Right lobe of liver (tissue), 6 donors: ENCODE measurements at regions not wholly inside any gene's neighbourhood (a gene's known extent, or its start where the extent isn't known, plus 50 kb on each side); places are given as distances from the start of the nearest gene placed in this dataset.

Experiments
- ATAC-seq, 4 donors: fragments of 200-7000 bp; cut with Tn5 transposase; one replicate each; pipeline ENCODE4 v1.9.1; 2020; ENCODE audit warnings: mild to moderate bottlenecking in 4 of 4, moderate library complexity in 4 of 4
- DNase-seq, 3 donors: peaks; one replicate each; pipeline ENCODE4 v3.0.0-alpha.2; 2020
- H3K27ac ChIP-seq, 3 donors: fragments of 200-600 bp; one replicate each; pipeline ENCODE4 v1.8.0; 2022
- H3K27me3 ChIP-seq, 2 donors: fragments of 200-600 bp; one replicate each; pipeline ENCODE4 v1.8.0; 2022
- H3K36me3 ChIP-seq, 4 donors: fragments of 200-600 bp; sonication (generic) in 1 of 4; one replicate each; pipeline versions ENCODE4 v1.5.1 to v1.8.0; 2017 to 2022; ENCODE audit warnings: control low read depth in 1 of 4
- H3K4me1 ChIP-seq, 4 donors: fragments of 200-600 bp; sonication (generic) in 1 of 4; one replicate each; pipeline versions ENCODE4 v1.5.1 to v1.8.0; 2017 to 2022; ENCODE audit warnings: control low read depth in 1 of 4
- H3K4me3 ChIP-seq, 3 donors: fragments of 200-600 bp; one replicate each; pipeline ENCODE4 v1.8.0; 2022
- H3K9me3 ChIP-seq, 4 donors: fragments of 200-600 bp; sonication (generic) in 1 of 4; one replicate each; pipeline versions ENCODE4 v1.5.1 to v1.8.0; 2017 to 2022; ENCODE audit warnings: control low read depth in 1 of 4
- POLR2A ChIP-seq: fragments of 450-650 bp; IDR thresholded peaks from one replicate; pipeline ENCODE4 v1.6.1; 2017; ENCODE audit warnings: antibody characterized with exemption, mild to moderate bottlenecking
- WGBS: methylation state at CpG from one replicate; pipeline ENCODE4 v1.1.6; 2018; ENCODE audit warnings: low coverage, low lambda C conversion rate; ENCODE audit not compliant: insufficient coverage; ENCODE audit errors: missing lambda C conversion rate; 5-methylcytosine and 5-hydroxymethylcytosine counted together
- intact Hi-C, 2 donors: fragments of 100-400 bp; cut with DNase I; formaldehyde crosslinking; loops; one replicate each; pipeline versions ENCODE4 v1.11.2 to v1.14.1; 2022
- TF ChIP-seq, protein P1 (sequence below), 4 donors: fragments of 200-600 bp in 3 of 4; fragments of 450-650 bp in 1 of 4; IDR thresholded peaks; one replicate each; pipeline versions ENCODE4 v1.5.1 to v1.8.0; 2016 to 2022; ENCODE audit warnings: antibody characterized with exemption in 4 of 4, mild to moderate bottlenecking in 2 of 4
- donor health status: DM: no; HTN: yes; CAD: no.
- donor health status: DM: no; HTN: no; CAD: no.
- donor health status: DM: no; HTN: no; CAD: no.
- donor health status: DM: no; HTN: yes; CAD: no.
- donor health status: DM: no; HTN: yes; CAD: no.

DNA sequence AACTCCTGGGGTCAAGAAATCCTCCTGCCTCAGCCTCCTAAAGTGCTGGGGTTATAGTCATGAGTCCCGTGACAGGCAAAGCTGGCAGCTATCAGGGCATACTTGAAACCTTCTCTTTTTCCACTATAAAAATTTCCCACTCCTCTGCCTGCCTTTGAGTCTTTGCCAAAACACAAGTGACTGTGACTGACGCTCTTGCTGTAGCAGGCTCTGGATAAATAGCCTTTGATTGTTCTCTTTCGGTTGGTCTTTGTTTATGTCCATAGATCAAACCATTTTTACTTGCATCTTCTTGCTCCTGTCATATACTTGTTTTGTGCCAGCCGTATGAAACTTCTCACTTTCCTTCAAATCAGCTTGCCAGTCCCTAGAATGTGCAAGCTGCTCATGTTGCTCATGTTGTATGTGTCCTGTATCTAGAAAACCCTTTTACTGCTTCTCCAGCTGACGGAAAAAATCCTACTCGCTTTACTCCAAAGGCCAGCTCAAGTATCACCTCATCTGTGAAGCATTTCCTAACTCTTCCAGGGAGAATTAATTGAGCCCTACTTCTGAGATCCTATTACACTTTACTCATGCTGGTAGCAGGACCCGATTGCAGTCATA, 73.1 kb downstream of the RESF1 start:
- intact Hi-C loops: no loop called here
- no peaks in the 10 kb centered on the region for H3K4me1 ChIP-seq
- no peak overlapping the region for H3K27ac ChIP-seq
- no peaks in the 10 kb centered on the region for H3K27me3 ChIP-seq
- DNase-seq (no peak), ATAC-seq (no peak)
- no peak overlapping the region for H3K4me3 ChIP-seq
- TF ChIP-seq, protein P1, sequence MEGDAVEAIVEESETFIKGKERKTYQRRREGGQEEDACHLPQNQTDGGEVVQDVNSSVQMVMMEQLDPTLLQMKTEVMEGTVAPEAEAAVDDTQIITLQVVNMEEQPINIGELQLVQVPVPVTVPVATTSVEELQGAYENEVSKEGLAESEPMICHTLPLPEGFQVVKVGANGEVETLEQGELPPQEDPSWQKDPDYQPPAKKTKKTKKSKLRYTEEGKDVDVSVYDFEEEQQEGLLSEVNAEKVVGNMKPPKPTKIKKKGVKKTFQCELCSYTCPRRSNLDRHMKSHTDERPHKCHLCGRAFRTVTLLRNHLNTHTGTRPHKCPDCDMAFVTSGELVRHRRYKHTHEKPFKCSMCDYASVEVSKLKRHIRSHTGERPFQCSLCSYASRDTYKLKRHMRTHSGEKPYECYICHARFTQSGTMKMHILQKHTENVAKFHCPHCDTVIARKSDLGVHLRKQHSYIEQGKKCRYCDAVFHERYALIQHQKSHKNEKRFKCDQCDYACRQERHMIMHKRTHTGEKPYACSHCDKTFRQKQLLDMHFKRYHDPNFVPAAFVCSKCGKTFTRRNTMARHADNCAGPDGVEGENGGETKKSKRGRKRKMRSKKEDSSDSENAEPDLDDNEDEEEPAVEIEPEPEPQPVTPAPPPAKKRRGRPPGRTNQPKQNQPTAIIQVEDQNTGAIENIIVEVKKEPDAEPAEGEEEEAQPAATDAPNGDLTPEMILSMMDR (IDR thresholded peaks at IDR 0.05): no peak
- no peak for TF ChIP-seq POLR2A
- no peaks in the 10 kb centered on the region for H3K9me3 ChIP-seq
- H3K36me3 ChIP-seq: no peaks in the 10 kb centered on the region
- 56% methylated on average over 7 of the region's 7 CpGs for WGBS

DNA sequence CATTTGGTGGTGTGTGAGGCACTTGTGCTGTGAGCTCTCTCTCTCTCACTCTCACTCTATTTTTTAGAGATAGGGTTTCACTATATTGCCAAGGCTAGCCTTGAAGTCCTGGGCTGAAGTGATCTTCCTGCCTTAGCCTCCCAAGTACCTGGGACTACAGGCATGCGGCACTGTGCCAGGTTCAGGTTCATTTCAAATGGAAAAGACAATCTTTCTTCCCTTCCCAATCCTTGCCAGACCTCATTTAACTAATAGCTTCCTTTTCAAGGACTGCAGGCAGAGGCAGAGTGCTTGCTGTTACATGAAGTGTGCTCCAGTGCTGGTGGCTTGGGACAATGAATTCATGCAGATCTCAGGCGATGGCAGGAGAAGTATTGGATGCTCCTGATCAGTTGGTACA, 73.2 kb upstream of the BICD1 start:
- ATAC-seq: no peak
- Histone ChIP-seq H3K9me3 (no peaks in the 10 kb centered on the region), H3K27me3 (no peaks in the 10 kb centered on the region), H3K4me1 (no peaks in the 10 kb centered on the region), H3K4me3 (no peak overlapping the region), H3K27ac (no peak overlapping the region), H3K36me3 (no peaks in the 10 kb centered on the region)
- WGBS: 80% methylated on average over 2 of the region's 2 CpGs
- intact Hi-C loops: no loop called here
- no peak for TF ChIP-seq POLR2A
- TF ChIP-seq, protein P1 (IDR thresholded peaks at IDR 0.05): no peak
- DNase-seq: no peak

DNA sequence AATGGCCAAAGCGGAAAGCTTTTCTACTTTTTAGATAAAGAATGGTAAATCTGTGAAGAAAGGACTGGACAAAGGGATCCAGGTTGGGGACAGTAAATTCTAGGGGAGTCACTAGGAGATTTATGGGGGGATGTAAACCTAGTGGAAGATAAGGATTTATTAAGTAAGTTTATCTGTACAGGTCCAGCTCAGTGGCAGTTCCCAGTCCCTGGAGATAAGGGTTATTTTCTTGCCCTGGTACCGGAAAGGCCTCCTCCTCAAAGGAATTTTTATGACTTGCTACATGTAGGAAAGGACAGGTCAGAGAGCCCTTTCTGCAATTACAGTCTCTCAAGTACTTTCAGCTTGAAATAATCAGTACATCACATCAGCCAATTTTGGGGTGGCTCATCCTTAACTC, 72.6 kb upstream of the BICD1 start:
- Histone ChIP-seq H3K27ac (no peak overlapping the region), H3K4me3 (no peak overlapping the region), H3K4me1 (no peaks in the 10 kb centered on the region), H3K36me3 (no peaks in the 10 kb centered on the region), H3K9me3 (no peaks in the 10 kb centered on the region), H3K27me3 (no peaks in the 10 kb centered on the region)
- intact Hi-C loops: no loop called here
- no peak for ATAC-seq
- DNase-seq: no peak
- TF ChIP-seq POLR2A: no peak
- TF ChIP-seq, protein P1 (IDR thresholded peaks at IDR 0.05): no peak
- WGBS: 91% methylated on average over 2 of the region's 2 CpGs

DNA sequence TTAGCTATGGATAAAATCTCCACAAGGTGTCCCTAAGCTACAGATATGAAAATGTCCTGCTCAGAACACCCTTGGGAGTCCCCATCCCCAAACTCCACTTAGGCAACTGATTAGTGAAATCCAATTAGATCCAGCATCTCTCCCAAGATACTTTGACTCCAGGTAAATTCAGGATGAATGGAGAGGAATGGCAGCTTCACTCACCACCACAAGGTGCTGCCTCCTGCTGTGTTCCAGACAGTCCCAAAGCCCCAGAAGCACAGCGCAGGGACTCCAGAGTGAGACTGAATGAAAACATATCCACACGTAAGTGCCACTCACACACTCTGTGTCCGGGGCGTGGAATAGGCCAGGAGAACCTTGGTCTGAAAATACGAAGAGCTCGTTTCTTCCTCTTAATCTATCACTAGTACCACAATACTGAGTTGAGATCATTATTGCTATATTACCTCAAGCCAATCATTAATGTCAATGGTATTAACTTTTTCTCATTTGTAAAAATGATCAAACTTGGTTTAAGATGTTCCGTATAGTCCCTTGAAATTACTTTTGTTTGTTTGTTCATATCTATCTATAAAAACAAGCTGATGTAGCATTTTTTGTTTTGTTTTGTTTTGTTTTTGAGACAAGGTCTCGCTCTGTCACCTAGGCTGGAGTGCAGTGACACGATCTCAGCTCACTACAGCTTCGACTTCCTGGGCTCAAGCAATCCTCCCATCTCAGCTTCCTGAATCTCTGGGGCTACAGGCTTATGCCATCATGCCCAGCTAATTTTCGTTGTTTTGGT, 70.0 kb upstream of the BICD1 start:
- Histone ChIP-seq H3K27me3 (no peaks in the 10 kb centered on the region), H3K9me3 (no peaks in the 10 kb centered on the region), H3K36me3 (no peaks in the 10 kb centered on the region), H3K27ac (no peak overlapping the region), H3K4me3 (no peak overlapping the region), H3K4me1 (no peaks in the 10 kb centered on the region)
- TF ChIP-seq, protein P1 (IDR thresholded peaks at IDR 0.05): no peak
- intact Hi-C loops: no loop called here
- no peak for DNase-seq
- ATAC-seq: no peak
- WGBS: 76% methylated on average over 5 of the region's 11 CpGs
